Neural progenitor cell (in vitro differentiated cells): ENCODE measurements at regions not wholly inside any gene's neighbourhood (a gene's known extent, or its start where the extent isn't known, plus 50 kb on each side); places are given as distances from the start of the nearest gene placed in this dataset.

Source experiments
- EZH2phosphoT487 ChIP-seq: fragments of 200-600 bp; sonication (generic); IDR thresholded peaks from 2 replicates; pipeline ENCODE4 v1.6.1; 2017; ENCODE audit warnings: antibody characterized with exemption
- TF ChIP-seq, protein P1 (sequence below): fragments of 200-600 bp; sonication (generic); IDR thresholded peaks from 2 replicates; pipeline ENCODE4 v1.5.1; 2017; ENCODE audit warnings: antibody characterized with exemption, mild to moderate bottlenecking

DNA sequence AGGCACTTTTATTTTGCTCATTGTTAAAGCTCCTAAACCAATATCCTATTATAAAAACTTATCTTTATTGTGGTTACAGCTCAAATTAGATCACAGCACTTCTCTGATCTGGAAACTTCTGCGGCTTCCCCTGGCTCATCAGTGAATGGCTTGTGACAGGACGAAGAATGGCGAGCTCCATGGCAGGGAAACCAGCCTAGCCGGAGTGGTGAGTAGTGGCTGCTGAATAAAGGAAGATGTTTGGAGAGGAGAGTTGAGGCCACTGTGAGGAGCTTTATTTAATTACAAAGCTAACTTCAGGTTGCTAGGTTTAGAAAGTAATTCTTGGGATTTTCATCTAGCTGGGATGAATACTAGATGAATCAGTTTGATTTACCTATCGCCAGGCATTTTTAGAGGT, 213.5 kb downstream of the CYRIA start:
- no peak for TF ChIP-seq EZH2phosphoT487
- TF ChIP-seq, protein P1, sequence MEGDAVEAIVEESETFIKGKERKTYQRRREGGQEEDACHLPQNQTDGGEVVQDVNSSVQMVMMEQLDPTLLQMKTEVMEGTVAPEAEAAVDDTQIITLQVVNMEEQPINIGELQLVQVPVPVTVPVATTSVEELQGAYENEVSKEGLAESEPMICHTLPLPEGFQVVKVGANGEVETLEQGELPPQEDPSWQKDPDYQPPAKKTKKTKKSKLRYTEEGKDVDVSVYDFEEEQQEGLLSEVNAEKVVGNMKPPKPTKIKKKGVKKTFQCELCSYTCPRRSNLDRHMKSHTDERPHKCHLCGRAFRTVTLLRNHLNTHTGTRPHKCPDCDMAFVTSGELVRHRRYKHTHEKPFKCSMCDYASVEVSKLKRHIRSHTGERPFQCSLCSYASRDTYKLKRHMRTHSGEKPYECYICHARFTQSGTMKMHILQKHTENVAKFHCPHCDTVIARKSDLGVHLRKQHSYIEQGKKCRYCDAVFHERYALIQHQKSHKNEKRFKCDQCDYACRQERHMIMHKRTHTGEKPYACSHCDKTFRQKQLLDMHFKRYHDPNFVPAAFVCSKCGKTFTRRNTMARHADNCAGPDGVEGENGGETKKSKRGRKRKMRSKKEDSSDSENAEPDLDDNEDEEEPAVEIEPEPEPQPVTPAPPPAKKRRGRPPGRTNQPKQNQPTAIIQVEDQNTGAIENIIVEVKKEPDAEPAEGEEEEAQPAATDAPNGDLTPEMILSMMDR: no peak
